GM12891 (cell line): ENCODE measurements at regions not wholly inside any gene's neighbourhood (a gene's known extent, or its start where the extent isn't known, plus 50 kb on each side); places are given as distances from the start of the nearest gene placed in this dataset.

ENCODE experiments used
- POLR2A ChIP-seq: IDR thresholded peaks from 2 replicates; pipeline ENCODE4 v1.6.1; 2011; ENCODE audit warnings: low read depth, low read length, control low read depth
- POLR2AphosphoS5 ChIP-seq: IDR thresholded peaks from 2 replicates; pipeline ENCODE4 v1.6.1; 2011; ENCODE audit warnings: low read depth, low read length, control low read depth
- SPI1 ChIP-seq: IDR thresholded peaks from 2 replicates; pipeline ENCODE4 v1.6.1; 2011; ENCODE audit warnings: low read depth, low read length, control low read depth

DNA sequence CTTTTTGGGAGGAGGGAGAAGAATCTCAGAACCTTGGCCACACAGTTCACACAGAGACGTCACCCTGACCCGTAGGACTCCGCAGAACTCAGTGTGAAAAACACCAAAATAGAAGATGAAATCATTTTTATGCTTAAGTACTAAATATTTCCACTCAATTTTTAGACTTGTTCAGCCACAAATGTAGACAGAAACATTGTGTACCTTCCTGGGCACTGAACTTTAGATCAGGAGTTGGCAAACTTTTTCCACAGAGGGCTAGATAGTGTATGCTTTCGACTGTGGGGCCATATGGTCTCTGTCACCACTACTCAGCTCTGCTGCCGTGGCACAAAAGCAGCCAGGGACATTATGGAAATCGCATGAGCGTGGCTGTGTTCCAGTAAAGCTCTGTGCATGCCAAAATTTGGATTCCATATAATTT lies 61.8 kb upstream of the STOX2 start:
- no peak for TF ChIP-seq POLR2AphosphoS5
- TF ChIP-seq SPI1, result no peak
- TF ChIP-seq POLR2A, result no peak
